ENCODE measurements at regions not wholly inside any gene's neighbourhood (a gene's known extent, or its start where the extent isn't known, plus 50 kb on each side); places are given as distances from the start of the nearest gene placed in this dataset.
A peak's percentile ranks its signal among the peaks of the same experiment; 100 is the strongest.

DNA sequence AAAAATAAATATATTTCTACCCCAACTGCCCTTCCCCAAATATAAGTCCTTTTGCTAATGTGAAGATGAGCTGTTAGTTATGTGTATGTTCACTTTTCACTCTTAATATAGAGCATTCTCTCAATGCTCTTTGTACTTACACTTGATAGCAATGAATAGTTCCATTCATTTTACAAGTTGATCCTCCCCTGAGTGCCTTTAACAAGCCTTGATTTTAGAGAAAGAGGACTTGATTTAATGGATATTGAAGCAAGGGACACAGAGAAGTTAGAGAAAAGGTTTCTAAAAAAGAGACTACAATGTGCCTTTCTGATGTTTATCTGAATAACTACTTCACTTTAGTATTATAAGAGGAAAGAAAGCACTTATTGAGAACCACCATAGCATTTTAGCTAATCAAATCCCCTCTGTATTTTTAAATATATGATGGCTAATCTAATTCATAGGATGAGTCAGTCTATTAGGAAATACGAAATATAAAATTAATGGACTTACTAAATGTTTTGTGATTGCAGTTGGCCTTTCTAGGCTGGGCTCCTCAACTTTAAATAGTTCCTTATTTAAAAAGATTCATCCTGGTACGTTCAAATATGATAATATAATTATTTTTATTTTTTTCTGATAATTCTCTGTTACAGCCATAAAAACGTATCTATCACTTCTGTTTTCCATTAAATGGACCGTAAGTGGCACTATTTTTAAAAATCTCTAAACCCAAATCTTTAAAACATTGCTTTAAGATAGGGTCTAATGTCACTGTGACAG is 1097.8 kb upstream of the SLC10A2 start:
- DNase-seq = no peak

DNA sequence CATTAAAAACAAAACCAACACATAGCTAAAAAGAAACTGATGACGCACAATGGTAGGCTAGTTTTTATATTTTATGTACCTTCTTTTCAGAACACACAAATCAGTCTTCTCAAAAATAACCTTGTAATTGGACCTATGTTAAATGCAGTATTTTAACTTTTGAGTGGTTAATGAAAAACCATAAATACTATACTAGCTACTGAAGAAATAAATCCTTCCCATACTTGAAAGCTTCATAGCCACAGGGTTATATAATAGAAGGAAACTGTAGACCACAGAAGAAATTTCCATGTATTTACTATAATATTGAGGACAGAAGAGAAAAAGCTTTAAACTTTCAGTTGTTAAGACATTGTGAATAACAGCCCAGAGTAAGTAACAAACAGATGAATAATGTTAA is 1094.3 kb upstream of the SLC10A2 start:
- DNase-seq = no peak

DNA sequence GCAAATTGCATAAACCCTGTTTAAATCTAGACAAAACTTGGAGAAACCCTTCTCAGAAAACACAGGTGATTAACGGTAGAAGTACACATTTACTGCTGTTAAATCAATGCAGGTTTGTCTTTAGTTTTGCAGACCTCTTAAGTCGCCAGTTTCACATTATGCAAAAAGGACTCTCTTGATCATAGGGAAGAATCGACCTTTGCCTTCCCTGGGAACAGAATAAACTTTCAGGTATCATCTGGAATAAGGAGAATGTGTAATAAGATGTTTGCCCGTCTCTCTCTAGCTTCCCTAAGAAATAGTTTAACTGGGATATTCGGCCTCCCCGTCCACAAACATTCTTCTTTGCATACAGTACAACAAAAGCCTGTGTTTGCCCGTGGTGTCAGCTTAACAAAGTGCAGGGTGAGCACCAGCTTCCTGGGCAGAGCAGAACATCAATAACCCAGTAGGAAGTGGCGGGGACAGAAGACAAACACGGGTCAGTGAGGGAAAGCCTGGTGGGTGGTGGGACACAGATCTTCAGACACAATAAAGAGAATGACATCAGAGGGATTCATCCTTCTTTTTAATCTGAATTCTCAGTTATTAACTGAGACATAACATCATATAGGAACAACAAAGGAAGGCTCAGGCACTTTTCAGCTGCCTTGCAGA is 1077.7 kb upstream of the SLC10A2 start:
- peak; percentile 51 for DNase-seq

GRCh38 chr13:104140552-104140951 is 1074.3 kb upstream of the SLC10A2 start:
- DNase-seq = peak; percentile 82

GRCh38 chr13:104137416-104137815 is 1071.2 kb upstream of the SLC10A2 start:
- no peak for DNase-seq

DNA sequence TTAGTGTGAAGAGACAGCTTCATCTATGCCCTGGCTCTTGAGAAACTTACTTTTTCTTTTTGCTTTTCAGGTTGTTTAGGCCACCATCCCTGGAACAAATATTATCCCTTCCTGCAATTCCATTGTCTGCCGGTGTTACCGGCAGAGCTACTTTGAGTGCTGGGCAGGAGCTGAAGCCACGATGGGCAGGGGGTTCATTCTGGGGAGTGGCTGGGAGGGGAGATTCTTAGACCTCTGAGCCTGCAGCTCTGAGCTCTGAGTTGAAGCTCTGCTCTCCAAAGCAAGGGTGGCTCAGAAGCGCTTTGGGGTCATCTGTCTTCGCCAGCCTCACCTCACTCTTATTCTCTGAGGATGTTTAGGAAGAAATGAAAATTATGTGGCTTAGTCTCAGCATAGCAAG is 1066.6 kb upstream of the SLC10A2 start:
- no peak for DNase-seq

GRCh38 chr13:104114101-104114500 is 1047.9 kb upstream of the SLC10A2 start:
- no peak for DNase-seq

DNA sequence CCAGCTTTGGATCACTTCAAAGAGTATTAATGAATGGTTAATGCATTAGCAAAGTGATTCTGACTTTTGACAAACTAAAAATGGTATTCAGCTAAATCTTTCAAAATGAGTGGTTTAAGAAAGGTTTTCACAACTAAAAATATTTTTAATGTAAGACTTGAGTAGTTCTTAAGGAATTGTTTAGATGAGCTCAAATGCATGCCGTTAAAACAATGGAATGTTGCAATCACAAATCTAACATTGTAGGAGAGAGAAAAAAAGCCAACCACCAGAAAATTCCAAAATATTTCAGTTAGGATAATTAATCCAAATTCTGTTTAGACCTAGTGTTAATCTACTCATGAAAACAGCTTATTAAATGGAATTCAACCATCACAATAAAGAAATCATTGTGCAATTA is 1044.8 kb upstream of the SLC10A2 start:
- DNase-seq = no peak

GRCh38 chr13:104106705-104107393 is 1040.6 kb upstream of the SLC10A2 start:
- no peak for DNase-seq

DNA sequence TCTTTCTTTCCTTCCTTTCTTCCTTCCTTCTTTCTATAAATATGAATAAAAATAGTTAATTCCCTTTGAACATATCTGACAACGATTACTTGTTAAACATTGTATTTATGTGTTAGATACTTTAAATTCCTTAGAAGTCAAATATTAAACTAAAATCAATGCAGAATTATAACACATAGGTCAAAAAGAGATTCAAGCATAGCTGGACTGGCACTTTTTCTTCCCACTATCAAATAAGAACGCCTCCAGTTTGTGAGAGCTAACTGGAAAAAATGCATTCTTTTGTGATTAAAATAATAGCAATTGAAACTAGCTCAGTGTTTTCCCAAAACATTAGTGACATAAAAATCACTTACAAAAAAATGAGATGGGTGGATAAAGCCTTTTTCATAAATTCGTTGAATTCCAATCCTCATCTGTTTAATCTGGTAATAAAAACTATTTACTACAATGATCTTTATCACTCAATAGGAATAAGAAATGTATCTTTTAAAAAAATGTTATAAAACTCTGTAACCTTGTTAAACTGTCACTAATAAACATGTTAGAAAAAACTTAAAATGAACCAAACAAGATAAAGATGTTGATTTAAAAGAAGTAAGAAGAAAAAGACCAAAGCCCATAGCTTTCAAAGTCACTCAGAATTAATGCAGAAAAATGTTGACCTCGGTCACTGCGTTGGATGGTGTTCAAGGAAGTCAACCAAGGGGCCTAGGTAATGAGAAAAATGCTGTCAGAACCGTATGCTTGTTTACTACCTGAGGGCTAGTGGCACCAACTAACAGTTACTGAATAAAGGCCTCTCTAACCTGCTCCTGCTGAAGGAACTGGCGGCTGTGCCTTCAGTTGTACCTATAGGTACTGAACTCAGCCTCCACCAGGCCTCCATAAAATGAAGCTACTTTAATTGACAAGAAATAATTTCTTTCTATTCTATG is 1039.5 kb upstream of the SLC10A2 start:
- no peak for DNase-seq

DNA sequence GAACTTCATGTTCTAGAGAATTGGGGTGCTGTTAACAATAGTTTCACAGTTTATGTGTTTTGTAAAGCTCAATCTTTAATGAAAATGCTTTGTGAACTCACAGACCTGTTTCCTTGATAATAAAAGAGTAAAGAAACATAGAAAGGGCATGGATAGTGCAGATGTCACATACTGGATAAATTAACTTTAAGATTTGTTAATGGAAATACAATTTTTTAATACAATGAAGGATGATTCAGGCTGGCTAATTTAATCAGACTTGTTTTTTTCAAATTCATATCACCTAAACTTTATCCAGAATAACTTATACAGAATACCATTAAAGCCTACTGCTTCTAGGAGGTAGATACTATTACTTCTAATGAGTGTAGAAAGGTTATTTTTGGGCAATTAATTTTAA is 1033.5 kb upstream of the SLC10A2 start:
- no peak for DNase-seq

DNA sequence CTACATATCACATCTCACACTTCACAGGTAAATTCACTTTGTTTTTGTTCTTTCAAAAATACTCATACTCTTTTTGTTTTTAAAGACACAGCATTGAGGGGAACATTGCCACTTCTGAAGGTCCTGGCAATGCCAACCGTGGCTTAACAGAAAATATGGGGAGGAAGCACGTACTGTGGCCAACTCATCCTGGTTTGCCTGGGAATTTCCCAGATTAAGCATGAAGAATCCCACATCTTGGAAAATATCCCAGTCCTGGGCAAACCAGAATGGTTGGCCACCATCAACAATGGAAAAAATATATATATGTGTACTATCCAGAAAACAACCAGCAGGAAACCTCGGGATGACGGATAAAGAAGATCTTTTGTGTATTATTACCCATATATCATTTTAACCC is 1032.2 kb upstream of the SLC10A2 start:
- no peak for DNase-seq

GRCh38 chr13:104086759-104087158 is 1020.5 kb upstream of the SLC10A2 start:
- no peak for DNase-seq

- DNase-seq = no peak
Measured at GRCh38 chr13:104086210-104086609, 1020.0 kb upstream of the SLC10A2 start.

GRCh38 chr13:104085611-104086010 is 1019.4 kb upstream of the SLC10A2 start:
- no peak for DNase-seq

DNA sequence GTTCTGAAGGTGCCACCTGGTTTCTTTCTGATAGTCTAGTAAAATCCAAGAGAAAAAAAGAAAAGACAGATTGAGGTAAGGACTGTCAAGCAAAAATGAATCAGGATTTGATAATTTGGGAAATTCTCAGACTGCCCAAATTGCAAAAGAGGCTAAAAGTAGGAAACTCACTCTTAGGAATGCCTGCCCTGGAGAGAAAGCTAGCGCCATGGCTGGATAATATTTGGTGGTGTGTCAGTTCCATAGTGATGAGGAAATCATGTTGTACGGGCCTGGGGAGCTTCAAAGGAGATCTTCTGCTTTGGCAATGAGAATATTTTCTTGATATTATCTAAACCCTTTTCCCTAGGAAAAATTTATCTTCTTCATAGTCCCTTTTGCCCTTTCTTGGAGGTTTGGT is 1008.1 kb upstream of the SLC10A2 start:
- no peak for DNase-seq

- no peak for DNase-seq
Measured at GRCh38 chr13:104071806-104072205, 1005.6 kb upstream of the SLC10A2 start.

- DNase-seq = no peak
Measured at GRCh38 chr13:104065328-104065727, 999.1 kb upstream of the SLC10A2 start.

GRCh38 chr13:104057861-104058260 is 991.6 kb upstream of the SLC10A2 start:
- DNase-seq = no peak

GRCh38 chr13:104045907-104046306 is 979.7 kb upstream of the SLC10A2 start:
- no peak for DNase-seq

DNA sequence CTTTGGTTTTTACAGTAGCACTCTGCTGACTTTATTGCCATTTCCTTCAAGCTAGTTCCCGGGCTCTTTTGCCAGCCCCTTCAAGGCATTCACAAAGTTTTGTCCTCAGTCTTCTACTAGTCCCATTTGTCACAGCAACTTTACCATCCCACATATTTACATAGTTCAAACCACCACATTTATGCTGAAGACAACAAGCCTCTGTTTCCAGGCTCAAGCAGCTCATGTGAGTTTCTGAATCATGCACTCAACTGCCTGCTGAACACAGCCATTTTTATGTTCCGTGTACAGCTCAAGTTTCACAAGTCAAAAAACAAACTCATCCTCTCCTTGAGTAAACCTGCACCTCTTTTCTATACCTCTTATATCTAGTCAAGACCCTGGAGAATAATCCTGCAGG is 977.0 kb upstream of the SLC10A2 start:
- no peak for DNase-seq

- DNase-seq = no peak
Measured at GRCh38 chr13:104034891-104035290, 968.7 kb upstream of the SLC10A2 start.

GRCh38 chr13:104025303-104025702 is 959.1 kb upstream of the SLC10A2 start:
- DNase-seq = no peak
